Activated CD4-positive, alpha-beta T cell treated with anti-CD3 and anti-CD28 coated beads, Interleukin-2, amount 10 ng/mL, durations not matched to agents 7 days and 5 days (primary cell): ENCODE measurements at regions not wholly inside any gene's neighbourhood (a gene's known extent, or its start where the extent isn't known, plus 50 kb on each side); places are given as distances from the start of the nearest gene placed in this dataset.

Source experiments
- CTCF ChIA-PET: fragments of 350-600 bp; sonication (Branson Sonifier 250); formaldehyde crosslinking; loops from one replicate; lab custom pipeline; 2021; ENCODE audit warnings: antibody characterized with exemption; lab: Charles Lee
- POLR2A ChIA-PET: fragments of 350-600 bp; sonication (Branson Sonifier 250); formaldehyde crosslinking; loops from one replicate; lab custom pipeline; 2021; ENCODE audit warnings: antibody characterized with exemption; lab: Charles Lee
- DNase-seq: peaks from one replicate; pipeline ENCODE4 v3.0.0-alpha.2; 2020
- H3K27ac Mint-ChIP-seq: one replicate; pipeline ENCODE4 v1.8.0; 2021; ENCODE audit warnings: mild to moderate bottlenecking, moderate library complexity, mixed read lengths
- H3K27me3 Mint-ChIP-seq: one replicate; pipeline ENCODE4 v1.8.0; 2021; ENCODE audit warnings: mixed read lengths
- H3K36me3 Mint-ChIP-seq: one replicate; pipeline ENCODE4 v1.8.0; 2021; ENCODE audit warnings: low read depth, mixed read lengths
- H3K4me1 Mint-ChIP-seq: one replicate; pipeline ENCODE4 v1.8.0; 2021; ENCODE audit warnings: mixed read lengths
- H3K4me3 Mint-ChIP-seq: one replicate; pipeline ENCODE4 v1.8.0; 2021; ENCODE audit warnings: mild to moderate bottlenecking, moderate library complexity, mixed read lengths
- H3K9me3 Mint-ChIP-seq: one replicate; pipeline ENCODE4 v1.8.0; 2021; ENCODE audit warnings: mixed read lengths

- ChIA-PET POLR2A (no interaction called here), CTCF (no interaction called here)
- H3K4me1 Mint-ChIP-seq: no peaks in the 10 kb centered on the region
- no peak for DNase-seq
- no peaks in the 10 kb centered on the region for H3K9me3 Mint-ChIP-seq
- no peak overlapping the region for H3K4me3 Mint-ChIP-seq
- no peaks in the 10 kb centered on the region for H3K36me3 Mint-ChIP-seq
- H3K27ac Mint-ChIP-seq: no peak overlapping the region
- no peaks in the 10 kb centered on the region for H3K27me3 Mint-ChIP-seq
Measured at GRCh38 chr2:137870682-137871081, 93.6 kb upstream of the HNMT start.

GRCh38 chr2:137872577-137872976 is 91.7 kb upstream of the HNMT start:
- Mint-ChIP-seq H3K9me3 (no peaks in the 10 kb centered on the region), H3K27ac (no peak overlapping the region), H3K27me3 (no peaks in the 10 kb centered on the region), H3K36me3 (no peaks in the 10 kb centered on the region), H3K4me3 (no peak overlapping the region), H3K4me1 (no peaks in the 10 kb centered on the region)
- ChIA-PET CTCF (interaction anchor here (0.6 kb wide), 1 partner anchor 171 kb away, joined by 3 read pairs; no protein-coding TSS in a partner anchor), POLR2A (no interaction called here)
- DNase-seq: no peak

GRCh38 chr2:137873536-137874244 is 90.6 kb upstream of the HNMT start:
- Mint-ChIP-seq H3K4me3 (no peak overlapping the region), H3K27ac (no peak overlapping the region), H3K27me3 (no peaks in the 10 kb centered on the region), H3K4me1 (no peaks in the 10 kb centered on the region), H3K36me3 (no peaks in the 10 kb centered on the region), H3K9me3 (no peaks in the 10 kb centered on the region)
- CTCF ChIA-PET: no interaction called here
- POLR2A ChIA-PET: no interaction called here
- no peak for DNase-seq

GRCh38 chr2:137879121-137879520 is 85.2 kb upstream of the HNMT start:
- Mint-ChIP-seq H3K27me3 (peaks cover 2% of the 10 kb centered on the region), H3K36me3 (no peaks in the 10 kb centered on the region), H3K27ac (no peak overlapping the region), H3K4me3 (no peak overlapping the region), H3K4me1 (no peaks in the 10 kb centered on the region), H3K9me3 (no peaks in the 10 kb centered on the region)
- POLR2A ChIA-PET: no interaction called here
- no peak for DNase-seq
- CTCF ChIA-PET: no interaction called here

GRCh38 chr2:137881711-137882110 is 82.6 kb upstream of the HNMT start:
- peaks cover 2% of the 10 kb centered on the region for H3K27me3 Mint-ChIP-seq
- CTCF ChIA-PET: no interaction called here
- H3K4me1 Mint-ChIP-seq: no peaks in the 10 kb centered on the region
- no peak overlapping the region for H3K4me3 Mint-ChIP-seq
- H3K9me3 Mint-ChIP-seq: no peaks in the 10 kb centered on the region
- H3K27ac Mint-ChIP-seq: no peak overlapping the region
- DNase-seq: no peak
- POLR2A ChIA-PET: no interaction called here
- H3K36me3 Mint-ChIP-seq: no peaks in the 10 kb centered on the region

GRCh38 chr2:137886083-137886831 is 78.0 kb upstream of the HNMT start:
- Mint-ChIP-seq H3K4me1 (no peaks in the 10 kb centered on the region), H3K27ac (no peak overlapping the region), H3K4me3 (no peak overlapping the region), H3K36me3 (no peaks in the 10 kb centered on the region), H3K9me3 (no peaks in the 10 kb centered on the region), H3K27me3 (peaks cover 2% of the 10 kb centered on the region)
- ChIA-PET POLR2A (no interaction called here), CTCF (no interaction called here)
- no peak for DNase-seq

- Mint-ChIP-seq H3K27ac (no peak overlapping the region), H3K4me1 (no peaks in the 10 kb centered on the region), H3K36me3 (no peaks in the 10 kb centered on the region), H3K9me3 (no peaks in the 10 kb centered on the region), H3K27me3 (peaks cover 2% of the 10 kb centered on the region), H3K4me3 (no peak overlapping the region)
- ChIA-PET CTCF (no interaction called here), POLR2A (no interaction called here)
- DNase-seq: no peak
Measured at GRCh38 chr2:137888845-137889244, 75.4 kb upstream of the HNMT start.

GRCh38 chr2:137892739-137893138 is 71.5 kb upstream of the HNMT start:
- Mint-ChIP-seq H3K9me3 (no peaks in the 10 kb centered on the region), H3K36me3 (no peaks in the 10 kb centered on the region), H3K27ac (no peak overlapping the region), H3K4me1 (no peaks in the 10 kb centered on the region), H3K4me3 (no peak overlapping the region), H3K27me3 (no peaks in the 10 kb centered on the region)
- POLR2A ChIA-PET: no interaction called here
- no peak for DNase-seq
- CTCF ChIA-PET: no interaction called here

GRCh38 chr2:137893145-137893544 is 71.1 kb upstream of the HNMT start:
- POLR2A ChIA-PET: no interaction called here
- H3K36me3 Mint-ChIP-seq: no peaks in the 10 kb centered on the region
- no peak overlapping the region for H3K4me3 Mint-ChIP-seq
- H3K27me3 Mint-ChIP-seq: no peaks in the 10 kb centered on the region
- no peak overlapping the region for H3K27ac Mint-ChIP-seq
- no peaks in the 10 kb centered on the region for H3K4me1 Mint-ChIP-seq
- CTCF ChIA-PET: no interaction called here
- DNase-seq: no peak
- H3K9me3 Mint-ChIP-seq: no peaks in the 10 kb centered on the region

- Mint-ChIP-seq H3K4me1 (no peaks in the 10 kb centered on the region), H3K27ac (no peak overlapping the region), H3K36me3 (no peaks in the 10 kb centered on the region), H3K9me3 (no peaks in the 10 kb centered on the region), H3K4me3 (no peak overlapping the region), H3K27me3 (no peaks in the 10 kb centered on the region)
- POLR2A ChIA-PET: no interaction called here
- CTCF ChIA-PET: no interaction called here
- no peak for DNase-seq
Measured at GRCh38 chr2:137896467-137896866, 67.8 kb upstream of the HNMT start.

GRCh38 chr2:137897082-137897481 is 67.2 kb upstream of the HNMT start:
- ChIA-PET POLR2A (no interaction called here), CTCF (no interaction called here)
- Mint-ChIP-seq H3K4me1 (no peaks in the 10 kb centered on the region), H3K27me3 (no peaks in the 10 kb centered on the region), H3K27ac (no peak overlapping the region), H3K4me3 (no peak overlapping the region), H3K36me3 (no peaks in the 10 kb centered on the region), H3K9me3 (no peaks in the 10 kb centered on the region)
- DNase-seq: no peak

- H3K4me1 Mint-ChIP-seq: no peaks in the 10 kb centered on the region
- no peak overlapping the region for H3K27ac Mint-ChIP-seq
- H3K4me3 Mint-ChIP-seq: no peak overlapping the region
- POLR2A ChIA-PET: no interaction called here
- no peaks in the 10 kb centered on the region for H3K27me3 Mint-ChIP-seq
- CTCF ChIA-PET: no interaction called here
- H3K36me3 Mint-ChIP-seq: no peaks in the 10 kb centered on the region
- H3K9me3 Mint-ChIP-seq: no peaks in the 10 kb centered on the region
- no peak for DNase-seq
Measured at GRCh38 chr2:137900421-137901141, 63.7 kb upstream of the HNMT start.

GRCh38 chr2:137910641-137911040 is 53.6 kb upstream of the HNMT start:
- Mint-ChIP-seq H3K27ac (no peak overlapping the region), H3K4me1 (no peaks in the 10 kb centered on the region), H3K27me3 (no peaks in the 10 kb centered on the region), H3K36me3 (no peaks in the 10 kb centered on the region), H3K9me3 (no peaks in the 10 kb centered on the region), H3K4me3 (no peak overlapping the region)
- no peak for DNase-seq
- POLR2A ChIA-PET: no interaction called here
- CTCF ChIA-PET: no interaction called here
